ENCODE measurements at regions not wholly inside any gene's neighbourhood (a gene's known extent, or its start where the extent isn't known, plus 50 kb on each side); places are given as distances from the start of the nearest gene placed in this dataset.

DNA sequence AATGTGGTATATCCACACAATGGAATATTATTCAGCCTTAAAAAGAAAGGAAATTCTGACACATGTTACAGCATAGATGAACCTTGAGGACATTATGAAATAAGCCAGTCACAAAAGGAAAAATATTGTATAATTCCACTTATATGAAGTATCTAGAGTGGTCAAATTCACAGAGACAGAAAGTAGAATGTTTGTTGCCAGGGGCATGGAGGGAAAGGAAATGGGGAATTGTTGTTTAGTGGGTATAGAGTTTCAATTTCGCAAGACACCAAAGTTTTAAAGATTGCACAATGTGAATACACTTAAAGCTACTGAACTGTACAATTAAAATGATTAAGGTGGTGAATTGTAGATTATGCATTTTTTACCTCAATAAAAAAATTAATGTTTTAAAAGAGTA, 92.9 kb downstream of the TXNL1 start:
- H3K36me3 ChIP-seq (ENCODE audit: insufficient read depth, low read length), result no peaks in the 10 kb centered on the region
- H3K4me3 ChIP-seq, result no peak overlapping the region
- H3K9ac ChIP-seq (ENCODE audit: insufficient read length), result no peak overlapping the region
- no peak overlapping the region for H3K27ac ChIP-seq
- TF ChIP-seq POLR2AphosphoS5 (IDR thresholded peaks at IDR 0.05; ENCODE audit: borderline replicate concordance, low read depth, low read length), result no peak
- TF ChIP-seq EZH2 (IDR thresholded peaks at IDR 0.05), result no peak
- TF ChIP-seq FOXP2 (optimal IDR thresholded peaks at IDR 0.05; ENCODE audit: control extremely low read depth, extremely low read length, insufficient read depth), result no peak
- no peaks in the 10 kb centered on the region for H3K9me3 ChIP-seq (ENCODE audit: low read depth, low read length)
- DNase-seq (ENCODE audit: low read depth, low spot score), result no peak

DNA sequence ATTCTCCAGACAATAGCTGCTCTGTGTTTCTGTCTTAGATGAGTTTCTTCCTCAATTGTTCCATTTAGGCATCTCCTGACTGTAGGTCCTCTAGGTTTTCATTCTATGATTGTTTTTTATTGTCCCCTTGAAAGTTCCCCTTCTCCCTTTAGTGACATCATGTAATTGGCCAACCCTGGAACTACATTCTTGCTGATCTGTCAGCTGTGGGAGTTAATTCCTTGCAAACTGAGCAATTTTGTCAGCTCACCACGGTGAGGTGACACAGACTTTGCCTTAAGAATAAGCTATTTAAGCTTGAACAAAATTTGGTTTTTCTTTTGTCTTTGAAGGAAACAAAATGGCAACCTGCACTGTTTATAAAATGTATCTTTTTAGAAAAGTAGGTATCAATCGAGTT, 95.9 kb downstream of the TXNL1 start:
- H3K27ac ChIP-seq, result no peak overlapping the region
- no peaks in the 10 kb centered on the region for H3K9me3 ChIP-seq (ENCODE audit: low read depth, low read length)
- TF ChIP-seq EZH2 (IDR thresholded peaks at IDR 0.05), result no peak
- no peak for TF ChIP-seq FOXP2 (optimal IDR thresholded peaks at IDR 0.05; ENCODE audit: control extremely low read depth, extremely low read length, insufficient read depth)
- TF ChIP-seq POLR2AphosphoS5 (IDR thresholded peaks at IDR 0.05; ENCODE audit: borderline replicate concordance, low read depth, low read length), result no peak
- H3K9ac ChIP-seq (ENCODE audit: insufficient read length), result no peak overlapping the region
- DNase-seq (ENCODE audit: low read depth, low spot score), result no peak
- no peaks in the 10 kb centered on the region for H3K36me3 ChIP-seq (ENCODE audit: insufficient read depth, low read length)
- H3K4me3 ChIP-seq, result no peak overlapping the region

DNA sequence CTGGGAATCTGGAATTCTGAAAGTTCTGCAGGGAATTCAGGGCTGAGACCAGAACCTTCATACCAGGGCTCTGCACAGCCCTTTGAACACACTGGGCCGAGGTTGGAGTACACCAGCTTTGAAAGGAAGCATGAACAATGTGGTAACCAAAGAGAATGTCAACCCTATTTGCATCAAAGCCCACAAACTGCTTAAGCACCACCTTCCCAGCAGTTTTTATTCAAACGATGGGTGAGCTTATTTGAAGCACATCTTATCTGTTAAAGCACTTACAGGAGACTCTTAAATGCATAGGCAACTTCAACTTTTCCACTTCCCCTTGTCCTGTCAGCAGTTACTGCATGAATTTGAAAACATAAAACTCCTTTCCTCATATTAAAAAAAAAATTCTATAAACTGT, 96.6 kb downstream of the TXNL1 start:
- H3K9ac ChIP-seq (ENCODE audit: insufficient read length), result no peak overlapping the region

DNA sequence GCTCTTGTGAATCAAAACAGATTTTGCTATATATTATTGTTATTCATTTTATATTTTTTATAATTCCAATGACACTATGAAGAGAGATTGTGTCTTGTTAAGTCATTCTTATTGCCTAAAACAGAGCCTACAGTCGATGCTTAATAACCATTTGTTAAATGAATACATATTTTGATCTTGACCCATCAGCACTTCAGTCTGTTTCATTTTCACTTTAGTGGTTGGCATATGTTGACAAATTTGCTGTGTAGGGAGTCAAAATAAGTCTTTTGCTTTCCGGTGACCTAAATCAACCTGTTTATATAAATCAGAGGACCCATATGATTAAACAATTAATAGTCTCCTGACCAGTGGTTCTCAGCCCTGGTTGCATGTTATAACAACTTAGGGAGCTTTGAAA, 97.1 kb downstream of the TXNL1 start:
- Histone ChIP-seq H3K9me3 (ENCODE audit: low read depth, low read length) (no peaks in the 10 kb centered on the region), H3K27ac (no peak overlapping the region), H3K9ac (ENCODE audit: insufficient read length) (no peak overlapping the region), H3K4me3 (no peak overlapping the region), H3K36me3 (ENCODE audit: insufficient read depth, low read length) (no peaks in the 10 kb centered on the region)
- no peak for TF ChIP-seq POLR2AphosphoS5 (IDR thresholded peaks at IDR 0.05; ENCODE audit: borderline replicate concordance, low read depth, low read length)
- no peak for TF ChIP-seq FOXP2 (optimal IDR thresholded peaks at IDR 0.05; ENCODE audit: control extremely low read depth, extremely low read length, insufficient read depth)
- no peak for TF ChIP-seq EZH2 (IDR thresholded peaks at IDR 0.05)
- no peak for DNase-seq (ENCODE audit: low read depth, low spot score)

More for the DNA sequence above, 96.6 kb downstream of the TXNL1 start:
- no peak for DNase-seq (ENCODE audit: low read depth, low spot score)
- Histone ChIP-seq H3K9me3 (ENCODE audit: low read depth, low read length) (no peaks in the 10 kb centered on the region), H3K4me3 (no peak overlapping the region), H3K27ac (no peak overlapping the region), H3K36me3 (ENCODE audit: insufficient read depth, low read length) (no peaks in the 10 kb centered on the region)
- TF ChIP-seq FOXP2 (optimal IDR thresholded peaks at IDR 0.05; ENCODE audit: control extremely low read depth, extremely low read length, insufficient read depth), result no peak
- no peak for TF ChIP-seq POLR2AphosphoS5 (IDR thresholded peaks at IDR 0.05; ENCODE audit: borderline replicate concordance, low read depth, low read length)
- no peak for TF ChIP-seq EZH2 (IDR thresholded peaks at IDR 0.05)

DNA sequence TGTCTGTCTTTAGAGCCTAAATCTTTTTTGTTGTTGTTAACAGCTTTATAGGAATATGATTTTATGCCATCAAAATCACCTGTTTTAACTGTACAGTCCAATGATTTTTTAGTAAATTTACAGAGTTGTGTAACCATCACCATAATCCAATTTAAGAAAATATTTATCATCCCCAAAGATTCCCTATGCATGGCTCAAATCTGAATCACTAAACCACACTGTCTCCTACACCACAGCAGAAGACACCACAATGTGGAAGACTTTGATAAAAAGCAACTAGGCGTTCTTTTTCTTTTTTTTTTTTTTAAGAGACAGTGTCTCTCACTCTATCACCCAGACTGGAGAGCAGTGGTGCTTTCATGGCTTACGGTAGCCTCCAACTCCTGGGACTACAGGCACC, 99.6 kb downstream of the TXNL1 start:
- H3K4me3 ChIP-seq, result no peak overlapping the region
- no peak overlapping the region for H3K9ac ChIP-seq (ENCODE audit: insufficient read length)
- TF ChIP-seq FOXP2 (optimal IDR thresholded peaks at IDR 0.05; ENCODE audit: control extremely low read depth, extremely low read length, insufficient read depth), result no peak
- no peak for TF ChIP-seq POLR2AphosphoS5 (IDR thresholded peaks at IDR 0.05; ENCODE audit: borderline replicate concordance, low read depth, low read length)
- no peak for TF ChIP-seq EZH2 (IDR thresholded peaks at IDR 0.05)
- no peak overlapping the region for H3K27ac ChIP-seq
- no peaks in the 10 kb centered on the region for H3K9me3 ChIP-seq (ENCODE audit: low read depth, low read length)
- H3K36me3 ChIP-seq (ENCODE audit: insufficient read depth, low read length), result no peaks in the 10 kb centered on the region
- DNase-seq (ENCODE audit: low read depth, low spot score), result no peak

DNA sequence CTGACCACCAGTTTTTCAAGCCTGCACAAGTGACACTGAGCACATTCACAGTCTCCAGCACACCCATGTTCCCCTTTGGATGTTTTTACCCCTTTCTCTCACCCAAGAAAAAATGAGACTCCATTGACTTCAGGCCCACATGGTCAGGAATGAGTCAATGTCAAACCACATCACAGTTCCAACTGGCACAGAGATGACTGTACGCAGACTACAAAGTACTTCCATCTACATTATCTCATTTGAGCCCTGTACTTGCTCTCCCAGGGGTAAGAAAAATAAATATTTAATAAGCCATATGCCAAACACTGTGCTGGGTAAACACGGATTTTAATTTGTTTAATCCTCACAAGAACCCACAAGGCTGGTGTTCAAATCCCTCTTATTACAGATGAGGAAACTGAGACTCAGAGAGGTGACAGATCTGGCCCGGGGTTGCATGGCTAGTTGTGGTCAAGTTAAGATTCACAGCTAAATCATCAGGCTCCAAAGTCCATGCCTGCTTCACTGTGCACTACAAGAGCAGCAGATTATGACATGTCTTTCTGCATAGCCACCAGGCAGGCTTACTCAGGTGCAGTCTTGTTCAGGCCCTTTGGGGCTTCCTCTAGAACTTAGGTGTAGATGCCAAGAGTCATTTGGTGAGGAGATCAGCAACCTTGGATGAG, 106.1 kb downstream of the TXNL1 start:
- H3K9ac ChIP-seq (ENCODE audit: insufficient read length), result no peak overlapping the region
- H3K36me3 ChIP-seq (ENCODE audit: insufficient read depth, low read length), result no peaks in the 10 kb centered on the region
- H3K4me3 ChIP-seq, result no peak overlapping the region
- no peak for DNase-seq (ENCODE audit: low read depth, low spot score)
- no peaks in the 10 kb centered on the region for H3K9me3 ChIP-seq (ENCODE audit: low read depth, low read length)
- TF ChIP-seq EZH2 (IDR thresholded peaks at IDR 0.05) (no peak), POLR2AphosphoS5 (IDR thresholded peaks at IDR 0.05; ENCODE audit: borderline replicate concordance, low read depth, low read length) (no peak), FOXP2 (optimal IDR thresholded peaks at IDR 0.05; ENCODE audit: control extremely low read depth, extremely low read length, insufficient read depth) (no peak)
- no peak overlapping the region for H3K27ac ChIP-seq

DNA sequence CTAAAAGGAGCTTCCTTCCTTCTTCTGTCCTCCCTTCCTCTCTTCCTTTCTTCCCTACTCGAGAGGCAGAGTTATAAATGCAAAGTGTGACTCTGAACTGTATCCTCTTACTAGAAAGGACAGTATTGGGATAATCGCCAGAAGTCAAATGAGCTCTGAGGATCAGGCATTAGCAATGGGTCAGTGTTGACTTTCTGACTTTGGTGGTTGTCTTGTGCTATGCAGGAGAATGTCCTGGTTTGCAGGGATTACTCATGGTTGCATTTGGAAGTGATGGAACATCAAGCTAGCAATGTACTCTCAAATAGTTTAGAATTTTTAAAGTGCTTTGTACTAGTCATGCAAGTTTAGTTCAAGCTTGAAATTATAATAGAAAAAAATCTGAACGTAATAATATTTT, 115.6 kb downstream of the TXNL1 start:
- TF ChIP-seq FOXP2 (optimal IDR thresholded peaks at IDR 0.05; ENCODE audit: control extremely low read depth, extremely low read length, insufficient read depth) (no peak), EZH2 (IDR thresholded peaks at IDR 0.05) (no peak), POLR2AphosphoS5 (IDR thresholded peaks at IDR 0.05; ENCODE audit: borderline replicate concordance, low read depth, low read length) (no peak)
- no peak for DNase-seq (ENCODE audit: low read depth, low spot score)
- no peaks in the 10 kb centered on the region for H3K9me3 ChIP-seq (ENCODE audit: low read depth, low read length)
- no peak overlapping the region for H3K27ac ChIP-seq
- H3K36me3 ChIP-seq (ENCODE audit: insufficient read depth, low read length), result no peaks in the 10 kb centered on the region
- H3K9ac ChIP-seq (ENCODE audit: insufficient read length), result no peak overlapping the region
- H3K4me3 ChIP-seq, result no peak overlapping the region

- Histone ChIP-seq H3K9ac (ENCODE audit: insufficient read length) (no peak overlapping the region), H3K4me3 (no peak overlapping the region), H3K27ac (no peak overlapping the region), H3K36me3 (ENCODE audit: insufficient read depth, low read length) (no peaks in the 10 kb centered on the region), H3K9me3 (ENCODE audit: low read depth, low read length) (no peaks in the 10 kb centered on the region)
- TF ChIP-seq POLR2AphosphoS5 (IDR thresholded peaks at IDR 0.05; ENCODE audit: borderline replicate concordance, low read depth, low read length), result no peak
- no peak for TF ChIP-seq EZH2 (IDR thresholded peaks at IDR 0.05)
- no peak for TF ChIP-seq FOXP2 (optimal IDR thresholded peaks at IDR 0.05; ENCODE audit: control extremely low read depth, extremely low read length, insufficient read depth)
- DNase-seq (ENCODE audit: low read depth, low spot score), result no peak
Measured at GRCh38 chr18:56521263-56521662, 117.1 kb downstream of the TXNL1 start.

DNA sequence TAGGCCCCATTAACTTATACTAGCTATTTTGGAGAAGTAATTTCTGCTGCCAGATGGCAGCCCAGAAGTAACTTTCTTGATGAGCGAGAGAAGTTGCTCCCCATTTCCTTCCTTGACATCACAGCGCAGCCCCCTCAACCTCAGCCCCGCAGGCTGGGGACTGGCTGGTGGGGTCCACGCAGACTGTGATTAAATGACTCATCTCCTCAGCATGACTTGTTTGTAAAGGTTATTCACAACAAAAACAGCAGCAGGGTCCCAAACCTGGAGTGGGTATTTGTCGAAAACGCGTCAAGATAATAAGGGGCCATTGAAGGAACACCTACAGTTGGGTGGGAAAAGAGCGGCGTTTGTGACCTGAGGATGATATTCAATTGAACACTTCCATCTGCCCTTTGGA, 120.6 kb downstream of the TXNL1 start:
- no peak overlapping the region for H3K4me3 ChIP-seq
- TF ChIP-seq FOXP2 (optimal IDR thresholded peaks at IDR 0.05; ENCODE audit: control extremely low read depth, extremely low read length, insufficient read depth) (no peak), EZH2 (IDR thresholded peaks at IDR 0.05) (no peak)
- no peaks in the 10 kb centered on the region for H3K9me3 ChIP-seq (ENCODE audit: low read depth, low read length)
- DNase-seq (ENCODE audit: low read depth, low spot score), result no peak
- H3K9ac ChIP-seq (ENCODE audit: insufficient read length), result no peak overlapping the region
- H3K36me3 ChIP-seq (ENCODE audit: insufficient read depth, low read length), result no peaks in the 10 kb centered on the region
- H3K27ac ChIP-seq, result no peak overlapping the region

All from SK-N-MC (cell line).